ENCODE measurements at regions not wholly inside any gene's neighbourhood (a gene's known extent, or its start where the extent isn't known, plus 50 kb on each side); places are given as distances from the start of the nearest gene placed in this dataset.
"Not testable (repeated sequence)": the region's sequence is repeated elsewhere in the genome, so short reads cannot be mapped to it uniquely, and the experiment has no call there.

DNA sequence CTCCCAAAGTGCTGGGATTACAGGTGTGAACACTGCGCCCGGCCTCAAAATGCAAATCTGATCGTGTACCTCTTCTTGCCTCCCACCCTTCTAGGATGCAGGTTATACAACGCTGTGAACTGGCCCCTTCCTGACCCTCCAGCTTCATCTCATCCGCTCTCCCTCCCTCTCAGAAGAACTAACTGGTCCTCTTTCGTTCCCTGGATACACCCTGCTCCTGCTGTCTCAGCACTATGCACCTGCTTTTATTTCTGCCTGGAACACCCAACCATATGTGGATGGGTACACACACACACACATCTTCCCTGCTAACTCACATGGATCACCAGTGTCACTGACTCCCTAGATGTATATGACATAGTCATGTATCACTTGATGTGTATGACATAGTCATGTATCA lies 56.1 kb upstream of the VASH1 start (continued):
- TF ChIP-seq JUND (IDR thresholded peaks at IDR 0.05) (no peak), TEAD4 (IDR thresholded peaks at IDR 0.05; ENCODE audit: borderline replicate concordance, insufficient read depth) (no peak), TCF12 (IDR thresholded peaks at IDR 0.05) (no peak), GABPA (IDR thresholded peaks at IDR 0.05; ENCODE audit: low read depth) (no peak), MXI1 (IDR thresholded peaks at IDR 0.05; ENCODE audit: low read depth, low read length) (no peak), RAD21 (IDR thresholded peaks at IDR 0.05; ENCODE audit: low read length) (no peak), ELF1 (IDR thresholded peaks at IDR 0.05) (no peak), FOSL2 (IDR thresholded peaks at IDR 0.05; ENCODE audit: borderline replicate concordance, low read depth) (no peak)

DNA sequence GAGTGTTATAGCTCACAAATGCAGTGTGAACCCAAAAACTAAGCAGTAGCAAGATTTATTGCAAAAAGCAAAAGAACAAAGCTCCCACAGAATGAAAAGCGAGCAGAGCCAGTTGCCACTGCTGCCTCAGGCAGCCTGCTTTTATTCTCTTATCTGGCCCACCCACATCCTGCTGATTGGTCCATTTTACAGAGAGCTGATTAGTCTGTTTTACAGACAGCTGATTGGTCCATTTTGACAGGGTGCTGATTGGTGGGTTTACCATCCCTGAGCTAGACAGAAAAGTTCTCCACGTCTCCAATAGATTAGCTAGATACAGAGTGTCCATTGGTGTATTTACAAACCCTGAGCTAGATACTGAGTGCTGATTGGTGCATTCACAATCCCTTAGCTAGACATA lies 55.1 kb upstream of the VASH1 start:
- H3K4me2 ChIP-seq; H2AFZ ChIP-seq (ENCODE audit: low read depth); H3K9me3 ChIP-seq; POLR2A ChIA-PET; H3K9ac ChIP-seq; H3K79me2 ChIP-seq (ENCODE audit: insufficient read depth); H3K27ac ChIP-seq (ENCODE audit: low read depth in 2 of 2, low read length in 1 of 2); H3F3A ChIP-seq (replicated peaks; ENCODE audit: insufficient read depth); H3K36me3 ChIP-seq (replicated peaks in 1 of 2; ENCODE audit: control insufficient read depth in 1 of 2, insufficient read depth in 2 of 2, low read length in 1 of 2); H3K9me2 ChIP-seq; DNase-seq; H3K4me1 ChIP-seq (ENCODE audit: control insufficient read depth in 1 of 2, insufficient read depth in 2 of 2, low read depth in 1 of 2, low read length in 1 of 2); H3K4me3 ChIP-seq (ENCODE audit: low read depth in 2 of 2, low read length in 1 of 2); H4K20me1 ChIP-seq (ENCODE audit: insufficient read depth); H3K27me3 ChIP-seq (ENCODE audit: insufficient read depth): not testable (repeated sequence)
- CTCF ChIA-PET: interaction anchor here (7.4 to 10.2 kb wide), 2 partner anchors 76 to 103 kb away, joined by 112 to 147 read pairs; partner anchors contain the start of gene ANGEL1
- 82% methylated on average over 2 of the region's 2 CpGs for WGBS (ENCODE audit: low lambda C conversion rate)

DNA sequence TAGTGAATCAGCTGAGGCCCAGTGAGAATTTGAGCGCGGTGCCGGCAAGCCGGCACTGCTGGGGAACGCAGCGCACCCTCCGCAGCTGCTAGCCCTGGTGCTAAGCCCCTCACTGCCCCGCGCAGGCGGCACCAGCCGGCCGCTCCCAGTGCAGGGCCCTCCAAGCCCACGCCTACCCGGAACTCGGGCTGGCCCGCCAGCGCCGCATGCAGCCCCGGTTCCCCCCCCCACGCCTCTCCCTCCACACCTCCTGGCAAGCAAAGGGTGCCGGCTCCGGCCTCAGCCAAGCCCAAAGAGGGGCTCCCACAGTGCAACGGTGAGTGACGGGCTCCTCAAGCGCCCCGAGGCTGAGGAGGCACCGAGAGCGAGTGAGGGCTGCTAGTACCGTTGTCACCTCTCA lies 54.5 kb upstream of the VASH1 start:
- 40% methylated on average over 6 of the region's 29 CpGs for WGBS (ENCODE audit: low lambda C conversion rate)
- Histone ChIP-seq H3K4me1 (ENCODE audit: control insufficient read depth in 1 of 2, insufficient read depth in 2 of 2, low read depth in 1 of 2, low read length in 1 of 2) (no peaks in the 10 kb centered on the region), H3K27ac (ENCODE audit: low read depth in 2 of 2, low read length in 1 of 2) (no peak overlapping the region), H2AFZ (ENCODE audit: low read depth) (no peak overlapping the region), H3K9me2 (no peaks in the 10 kb centered on the region), H3K27me3 (ENCODE audit: insufficient read depth) (no peaks in the 10 kb centered on the region), H3K9ac (no peak overlapping the region), H4K20me1 (ENCODE audit: insufficient read depth) (no peaks in the 10 kb centered on the region), H3K4me3 (ENCODE audit: low read depth in 2 of 2, low read length in 1 of 2) (no peak overlapping the region), H3K4me2 (no peak overlapping the region), H3F3A (replicated peaks; ENCODE audit: insufficient read depth) (no peaks in the 10 kb centered on the region), H3K36me3 (replicated peaks in 1 of 2; ENCODE audit: control insufficient read depth in 1 of 2, insufficient read depth in 2 of 2, low read length in 1 of 2) (no peaks in the 10 kb centered on the region), H3K9me3 (no peaks in the 10 kb centered on the region), H3K79me2 (ENCODE audit: insufficient read depth) (no peaks in the 10 kb centered on the region)
- ChIA-PET CTCF (interaction anchor here (2.6 to 10.2 kb wide), 3 partner anchors 75 to 364 kb away, joined by 7 to 147 read pairs (median 112); partner anchors contain the start of gene ANGEL1), POLR2A (no interaction called here)
- TF ChIP-seq, protein P1, sequence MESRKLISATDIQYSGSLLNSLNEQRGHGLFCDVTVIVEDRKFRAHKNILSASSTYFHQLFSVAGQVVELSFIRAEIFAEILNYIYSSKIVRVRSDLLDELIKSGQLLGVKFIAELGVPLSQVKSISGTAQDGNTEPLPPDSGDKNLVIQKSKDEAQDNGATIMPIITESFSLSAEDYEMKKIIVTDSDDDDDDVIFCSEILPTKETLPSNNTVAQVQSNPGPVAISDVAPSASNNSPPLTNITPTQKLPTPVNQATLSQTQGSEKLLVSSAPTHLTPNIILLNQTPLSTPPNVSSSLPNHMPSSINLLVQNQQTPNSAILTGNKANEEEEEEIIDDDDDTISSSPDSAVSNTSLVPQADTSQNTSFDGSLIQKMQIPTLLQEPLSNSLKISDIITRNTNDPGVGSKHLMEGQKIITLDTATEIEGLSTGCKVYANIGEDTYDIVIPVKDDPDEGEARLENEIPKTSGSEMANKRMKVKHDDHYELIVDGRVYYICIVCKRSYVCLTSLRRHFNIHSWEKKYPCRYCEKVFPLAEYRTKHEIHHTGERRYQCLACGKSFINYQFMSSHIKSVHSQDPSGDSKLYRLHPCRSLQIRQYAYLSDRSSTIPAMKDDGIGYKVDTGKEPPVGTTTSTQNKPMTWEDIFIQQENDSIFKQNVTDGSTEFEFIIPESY (IDR thresholded peaks at IDR 0.05; ENCODE audit: borderline replicate concordance, low read depth): no peak
- TF ChIP-seq TAF1 (IDR thresholded peaks at IDR 0.05; ENCODE audit: borderline replicate concordance, low read depth, low read length) (no peak), CHD2 (IDR thresholded peaks at IDR 0.05; ENCODE audit: low read length, partially characterized antibody) (no peak), ELF1 (IDR thresholded peaks at IDR 0.05) (no peak), FOXJ3 (CRISPR knock-in tag; IDR thresholded peaks at IDR 0.05) (no peak), GABPA (IDR thresholded peaks at IDR 0.05; ENCODE audit: low read depth) (no peak), JUND (IDR thresholded peaks at IDR 0.05) (no peak), RAD21 (IDR thresholded peaks at IDR 0.05; ENCODE audit: low read length) (no peak), MXI1 (IDR thresholded peaks at IDR 0.05; ENCODE audit: low read depth, low read length) (no peak), POLR2AphosphoS5 (IDR thresholded peaks at IDR 0.05; ENCODE audit: low read depth, low read length) (no peak), TCF12 (IDR thresholded peaks at IDR 0.05) (no peak), NFIC (IDR thresholded peaks at IDR 0.05; ENCODE audit: borderline replicate concordance) (no peak), RXRA (IDR thresholded peaks at IDR 0.05; ENCODE audit: borderline replicate concordance, low read depth) (no peak), EP300 (IDR thresholded peaks at IDR 0.05; ENCODE audit: borderline replicate concordance in 1 of 2, low read depth in 1 of 2, low read length in 1 of 2) (no peak)
- TF ChIP-seq, protein P2, sequence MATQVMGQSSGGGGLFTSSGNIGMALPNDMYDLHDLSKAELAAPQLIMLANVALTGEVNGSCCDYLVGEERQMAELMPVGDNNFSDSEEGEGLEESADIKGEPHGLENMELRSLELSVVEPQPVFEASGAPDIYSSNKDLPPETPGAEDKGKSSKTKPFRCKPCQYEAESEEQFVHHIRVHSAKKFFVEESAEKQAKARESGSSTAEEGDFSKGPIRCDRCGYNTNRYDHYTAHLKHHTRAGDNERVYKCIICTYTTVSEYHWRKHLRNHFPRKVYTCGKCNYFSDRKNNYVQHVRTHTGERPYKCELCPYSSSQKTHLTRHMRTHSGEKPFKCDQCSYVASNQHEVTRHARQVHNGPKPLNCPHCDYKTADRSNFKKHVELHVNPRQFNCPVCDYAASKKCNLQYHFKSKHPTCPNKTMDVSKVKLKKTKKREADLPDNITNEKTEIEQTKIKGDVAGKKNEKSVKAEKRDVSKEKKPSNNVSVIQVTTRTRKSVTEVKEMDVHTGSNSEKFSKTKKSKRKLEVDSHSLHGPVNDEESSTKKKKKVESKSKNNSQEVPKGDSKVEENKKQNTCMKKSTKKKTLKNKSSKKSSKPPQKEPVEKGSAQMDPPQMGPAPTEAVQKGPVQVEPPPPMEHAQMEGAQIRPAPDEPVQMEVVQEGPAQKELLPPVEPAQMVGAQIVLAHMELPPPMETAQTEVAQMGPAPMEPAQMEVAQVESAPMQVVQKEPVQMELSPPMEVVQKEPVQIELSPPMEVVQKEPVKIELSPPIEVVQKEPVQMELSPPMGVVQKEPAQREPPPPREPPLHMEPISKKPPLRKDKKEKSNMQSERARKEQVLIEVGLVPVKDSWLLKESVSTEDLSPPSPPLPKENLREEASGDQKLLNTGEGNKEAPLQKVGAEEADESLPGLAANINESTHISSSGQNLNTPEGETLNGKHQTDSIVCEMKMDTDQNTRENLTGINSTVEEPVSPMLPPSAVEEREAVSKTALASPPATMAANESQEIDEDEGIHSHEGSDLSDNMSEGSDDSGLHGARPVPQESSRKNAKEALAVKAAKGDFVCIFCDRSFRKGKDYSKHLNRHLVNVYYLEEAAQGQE (IDR thresholded peaks at IDR 0.05; ENCODE audit: low read depth, low read length): no peak
- no peak for DNase-seq
